H9 (cell line): ENCODE measurements at regions not wholly inside any gene's neighbourhood (a gene's known extent, or its start where the extent isn't known, plus 50 kb on each side); places are given as distances from the start of the nearest gene placed in this dataset.

ENCODE experiments used
- DNase-seq: peaks from one replicate; pipeline ENCODE4 v3.0.0-alpha.2; 2017
- H2AFZ ChIP-seq: one replicate; pipeline ENCODE4 v1.6.1; 2013; ENCODE audit warnings: mild to moderate bottlenecking, low read length, control low read depth, moderate library complexity
- H2AK5ac ChIP-seq: 2 replicates; pipeline ENCODE4 v1.6.1; 2013; ENCODE audit warnings: low read length, control low read depth, mixed read lengths; ENCODE audit not compliant: insufficient read length
- H2BK120ac ChIP-seq: one replicate; pipeline ENCODE4 v1.6.1; 2013; ENCODE audit warnings: low read depth, mild to moderate bottlenecking, low read length, control low read depth, inconsistent platforms; ENCODE audit not compliant: poor library complexity, severe bottlenecking
- H2BK12ac ChIP-seq: 2 replicates; pipeline ENCODE4 v1.6.1; 2013; ENCODE audit warnings: low read length, control low read depth, mixed read lengths, low read depth; ENCODE audit not compliant: insufficient read length
- H2BK15ac ChIP-seq: 2 replicates; pipeline ENCODE4 v1.6.1; 2013; ENCODE audit warnings: low read depth, low read length, control low read depth
- H2BK20ac ChIP-seq: one replicate; pipeline ENCODE4 v1.6.1; 2013; ENCODE audit warnings: low read depth, mild to moderate bottlenecking, low read length, control low read depth, inconsistent platforms; ENCODE audit not compliant: poor library complexity, severe bottlenecking
- H2BK5ac ChIP-seq: 2 replicates; pipeline ENCODE4 v1.6.1; 2013; ENCODE audit warnings: low read length, control low read depth, mixed read lengths; ENCODE audit not compliant: insufficient read length
- H3K14ac ChIP-seq: 2 replicates; pipeline ENCODE4 v1.6.1; 2013; ENCODE audit warnings: low read length, control low read depth; ENCODE audit not compliant: insufficient read depth
- H3K18ac ChIP-seq: 2 replicates; pipeline ENCODE4 v1.6.1; 2013; ENCODE audit warnings: low read depth, mild to moderate bottlenecking, mixed read lengths, low read length, control low read depth; ENCODE audit not compliant: insufficient read length
- H3K23ac ChIP-seq: 2 replicates; pipeline ENCODE4 v1.6.1; 2013; ENCODE audit warnings: low read length, control low read depth, mixed read lengths, low read depth; ENCODE audit not compliant: insufficient read length
- H3K23me2 ChIP-seq: 2 replicates; pipeline ENCODE4 v1.6.1; 2013; ENCODE audit warnings: low read depth, mild to moderate bottlenecking, mixed read lengths, low read length, control low read depth; ENCODE audit not compliant: insufficient read length, poor library complexity, severe bottlenecking
- H3K27ac ChIP-seq: 2 replicates; pipeline ENCODE4 v1.5.1; 2013; ENCODE audit warnings: low read length, control low read depth, mixed read lengths, low read depth; ENCODE audit not compliant: insufficient read length
- H3K27me3 ChIP-seq: 2 replicates; pipeline ENCODE4 v1.6.1; 2013; ENCODE audit warnings: low read length, control low read depth, inconsistent platforms; ENCODE audit not compliant: insufficient read depth
- H3K4ac ChIP-seq: 2 replicates; pipeline ENCODE4 v1.6.1; 2013; ENCODE audit warnings: low read depth, mild to moderate bottlenecking, control low read depth, inconsistent platforms, low read length, moderate library complexity
- H3K4me1 ChIP-seq: 2 replicates; pipeline ENCODE4 v1.6.1; 2013; ENCODE audit warnings: low read length, control low read depth, inconsistent platforms; ENCODE audit not compliant: insufficient read depth
- H3K4me2 ChIP-seq: 2 replicates; pipeline ENCODE4 v1.6.1; 2013; ENCODE audit warnings: low read length, control low read depth, mixed read lengths; ENCODE audit not compliant: insufficient read length, insufficient read depth
- H3K56ac ChIP-seq: 2 replicates; pipeline ENCODE4 v1.6.1; 2013; ENCODE audit warnings: low read depth, mild to moderate bottlenecking, mixed read lengths, low read length, control low read depth; ENCODE audit not compliant: insufficient read length
- H3K79me1 ChIP-seq: 2 replicates; pipeline ENCODE4 v1.6.1; 2013; ENCODE audit warnings: low read depth, mild to moderate bottlenecking, moderate library complexity, low read length, control low read depth, inconsistent platforms; ENCODE audit not compliant: insufficient read depth, poor library complexity, severe bottlenecking
- H3K79me2 ChIP-seq: 2 replicates; pipeline ENCODE4 v1.6.1; 2013; ENCODE audit warnings: low read length, control low read depth, inconsistent platforms; ENCODE audit not compliant: insufficient read depth
- H3K9ac ChIP-seq: 2 replicates; pipeline ENCODE4 v1.6.1; 2013; ENCODE audit warnings: low read length, control low read depth, mixed read lengths; ENCODE audit not compliant: insufficient read length; ENCODE audit errors: extremely low read depth
- H3K9me3 ChIP-seq: one replicate; pipeline ENCODE4 v1.6.1; 2013; ENCODE audit warnings: low read depth, low read length, inconsistent platforms; ENCODE audit not compliant: control insufficient read depth
- H3T11ph ChIP-seq: one replicate; pipeline ENCODE4 v1.6.1; 2013; ENCODE audit warnings: mild to moderate bottlenecking, low read length, control low read depth, inconsistent platforms
- H4K20me1 ChIP-seq: one replicate; pipeline ENCODE4 v1.6.1; 2013; ENCODE audit not compliant: control insufficient read depth, insufficient read length, insufficient read depth
- H4K5ac ChIP-seq: 2 replicates; pipeline ENCODE4 v1.6.1; 2013; ENCODE audit warnings: low read depth, mild to moderate bottlenecking, mixed read lengths, low read length, control low read depth; ENCODE audit not compliant: insufficient read length
- H4K8ac ChIP-seq: replicated peaks from 2 replicates; pipeline ENCODE4 v1.6.1; 2013; ENCODE audit warnings: low read length, control low read depth, mixed read lengths, low read depth; ENCODE audit not compliant: insufficient read length
- H4K91ac ChIP-seq: 2 replicates; pipeline ENCODE4 v1.6.1; 2013; ENCODE audit warnings: low read depth, mild to moderate bottlenecking, moderate library complexity, mixed read lengths, low read length, control low read depth; ENCODE audit not compliant: insufficient read length
- H3K27ac Mint-ChIP-seq, 3 experiments: 2 replicates in 2 of 3; 3 replicates in 1 of 3; pipeline ENCODE4 v1.8.0; 2020 to 2021; ENCODE audit warnings: mixed read lengths in 3 of 3, mild to moderate bottlenecking in 1 of 3, moderate library complexity in 1 of 3
- H3K27me3 Mint-ChIP-seq: 2 replicates; pipeline ENCODE4 v1.8.0; 2021; ENCODE audit warnings: low read depth, mild to moderate bottlenecking, moderate library complexity, mixed read lengths
- H3K36me3 Mint-ChIP-seq, 3 experiments: 2 replicates in 2 of 3; 3 replicates in 1 of 3; pipeline ENCODE4 v1.8.0; 2020 to 2021; ENCODE audit warnings: low read depth in 3 of 3, mixed read lengths in 3 of 3; ENCODE audit not compliant: insufficient read depth in 1 of 3
- H3K4me1 Mint-ChIP-seq, 2 experiments: 2 replicates each; pipeline ENCODE4 v1.8.0; 2020; ENCODE audit warnings: mixed read lengths in 2 of 2
- H3K4me3 Mint-ChIP-seq, 2 experiments: 2 replicates in 1 of 2; 3 replicates in 1 of 2; pipeline ENCODE4 v1.8.0; 2020 to 2021; ENCODE audit warnings: mild to moderate bottlenecking in 2 of 2, mixed read lengths in 2 of 2, moderate library complexity in 1 of 2
- H3K9me3 Mint-ChIP-seq, 2 experiments: 2 replicates in 1 of 2; 3 replicates in 1 of 2; pipeline ENCODE4 v1.8.0; 2020; ENCODE audit warnings: mild to moderate bottlenecking in 2 of 2, mixed read lengths in 2 of 2, moderate library complexity in 1 of 2
- CTCF ChIP-seq: fragments of 200-600 bp; sonication (generic); conservative IDR thresholded peaks from 3 replicates; pipeline ENCODE4 v1.8.0; 2021; ENCODE audit warnings: antibody characterized with exemption, mild to moderate bottlenecking
- WGBS: extraction: QIAGEN DNeasy Blood & Tissue Kit; methylation state at CpG from one replicate; pipeline ENCODE4 v1.1.7; 2013; ENCODE audit warnings: missing lambda C conversion rate, low lambda C conversion rate, mixed read lengths; ENCODE audit not compliant: insufficient read length; ENCODE audit errors: extremely low coverage; 5-methylcytosine and 5-hydroxymethylcytosine counted together

DNA sequence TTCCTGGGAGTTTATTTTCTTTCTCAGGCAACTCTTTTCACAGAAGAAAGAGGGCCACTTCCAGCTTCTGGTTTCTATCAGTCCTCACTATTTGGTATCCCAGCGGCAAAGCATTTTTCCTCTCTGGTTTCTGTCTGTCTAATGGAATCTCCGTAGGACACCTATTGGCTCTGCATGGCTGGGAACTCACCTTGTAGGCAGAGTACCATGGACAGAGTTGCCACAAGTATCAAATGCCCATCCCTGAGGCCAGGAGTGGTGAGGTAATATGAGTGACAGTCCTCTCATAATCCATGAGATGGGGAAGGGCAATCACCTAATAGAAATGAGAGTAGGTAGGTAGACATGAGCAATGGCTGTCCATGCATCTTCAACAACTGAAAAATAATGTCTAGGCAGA lies 369.5 kb upstream of the PIK3C3 start:
- Histone ChIP-seq H3K23me2 (no peaks in the 10 kb centered on the region), H2BK20ac (no peak overlapping the region), H3K4ac (no peak overlapping the region), H3K79me2 (no peaks in the 10 kb centered on the region), H2BK15ac (no peak overlapping the region), H3K56ac (no peak overlapping the region), H3K4me2 (no peak overlapping the region), H2BK12ac (no peak overlapping the region), H3K27ac (no peak overlapping the region), H3K79me1 (no peaks in the 10 kb centered on the region), H4K8ac (no peak overlapping the region), H4K5ac (no peak overlapping the region), H4K20me1 (no peaks in the 10 kb centered on the region), H3K4me1 (no peaks in the 10 kb centered on the region; the same call in 1 of the 2 replicates), H2BK5ac (no peak overlapping the region), H3K23ac (no peak overlapping the region), H2BK120ac (no peak overlapping the region), H3K9me3 (no peaks in the 10 kb centered on the region), H2AFZ (no peak overlapping the region), H2AK5ac (no peak overlapping the region), H4K91ac (no peak overlapping the region), H3K9ac (no peak overlapping the region), H3K18ac (no peak overlapping the region), H3K14ac (no peak overlapping the region), H3K27me3 (no peaks in the 10 kb centered on the region), H3T11ph (no peak overlapping the region)
- Mint-ChIP-seq H3K27me3 (no peaks in the 10 kb centered on the region), H3K27ac (no peak overlapping the region), H3K36me3 (peaks cover 0 to 6% (median 5%) of the 10 kb centered on the region in 3 experiments; a peak in 4 of 7 replicates), H3K9me3 (no peaks in the 10 kb centered on the region), H3K4me1 (peaks cover 0 to 11% of the 10 kb centered on the region in 2 experiments; a peak in 2 of 4 replicates), H3K4me3 (no peak overlapping the region)
- TF ChIP-seq CTCF = no peak
- no CpG with 5 or more reads among the region's 2 CpGs for WGBS
- DNase-seq = no peak
